ENCODE measurements at regions not wholly inside any gene's neighbourhood (a gene's known extent, or its start where the extent isn't known, plus 50 kb on each side); places are given as distances from the start of the nearest gene placed in this dataset.

GRCh38 chrX:124887572-124887971, 432.1 kb upstream of the TEX13C start (continued):
- TF ChIP-seq TFAP4 (CRISPR knock-in tag; IDR thresholded peaks at IDR 0.05; ENCODE audit: borderline replicate concordance) (no peak), HNRNPH1 (optimal IDR thresholded peaks at IDR 0.05; ENCODE audit: low read depth, low read length) (no peak), NCOA2 (IDR thresholded peaks at IDR 0.05; ENCODE audit: partially characterized antibody in 2 of 2) (no peak), POLR2B (IDR thresholded peaks at IDR 0.05; ENCODE audit: low read depth, partially characterized antibody) (no peak), ZMIZ1 (IDR thresholded peaks at IDR 0.05; ENCODE audit: low read depth in 2 of 2, low read length in 2 of 2) (no peak), SUPT5H (IDR thresholded peaks at IDR 0.05) (no peak)

- no peak overlapping the region for H3K4me3 ChIP-seq
- ChIA-PET POLR2A (no interaction called here), CTCF (ENCODE audit: low intra/inter-chr PET ratio) (no interaction called here)
- H3K9me1 ChIP-seq (ENCODE audit: control insufficient read depth, insufficient read depth, low read length), result no peaks in the 10 kb centered on the region
- H3K9ac ChIP-seq (ENCODE audit: insufficient read depth in 1 of 2, low read depth in 2 of 2, low read length in 2 of 2), result no peak overlapping the region
- no peaks in the 10 kb centered on the region for H3K9me3 ChIP-seq (replicated peaks; ENCODE audit: control insufficient read depth, insufficient read depth, low read depth, low read length)
- no peak for DNase-seq (ENCODE audit: extremely low read depth in 1 of 4, low spot score in 3 of 4)
- no peak overlapping the region for H2AFZ ChIP-seq (ENCODE audit: low read depth, low read length)
- BruUV-seq (replicated peaks), result no TSS peak
- H4K20me1 ChIP-seq (replicated peaks; ENCODE audit: control insufficient read depth, insufficient read depth, low read length), result no peaks in the 10 kb centered on the region
- 44% methylated on average over 4 of the region's 4 CpGs for WGBS (ENCODE audit: insufficient coverage, low coverage, missing lambda C conversion rate)
- H3K79me2 ChIP-seq (ENCODE audit: control insufficient read depth, insufficient read depth, low read length), result no peaks in the 10 kb centered on the region
- intact Hi-C loops (cut with micrococcal nuclease) (no loop called here), in situ Hi-C loops (cut with MboI) (no loop called here)
- FAIRE-seq, result no peak
- no peak for TF ChIP-seq JUND (IDR thresholded peaks at IDR 0.05; ENCODE audit: borderline replicate concordance, low read depth, low read length)
- no peak for TF ChIP-seq JUND (tag; IDR thresholded peaks at IDR 0.05; ENCODE audit: borderline replicate concordance, low read depth, low read length)
- no peak for TF ChIP-seq MECOM (CRISPR knock-in tag; IDR thresholded peaks at IDR 0.05)
- H3K4me1 ChIP-seq (replicated peaks in 1 of 2; ENCODE audit: control insufficient read depth in 2 of 2, insufficient read depth in 2 of 2, low read length in 2 of 2), result no peaks in the 10 kb centered on the region
- no peaks in the 10 kb centered on the region for H3K27me3 ChIP-seq (ENCODE audit: control insufficient read depth in 2 of 2, insufficient read depth in 2 of 2, low read length in 2 of 2)
- no peak overlapping the region for H3K27ac ChIP-seq (ENCODE audit: extremely low read depth, low read depth, low read length)
- no peak overlapping the region for H3K4me2 ChIP-seq (ENCODE audit: insufficient read depth, low read length)
- no peaks in the 10 kb centered on the region; the same call in 2 of the 3 replicates for H3K36me3 ChIP-seq (ENCODE audit: control insufficient read depth, insufficient read depth, low read length)
- ATAC-seq, result no peak
These were observed 423.7 kb upstream of the TEX13C start for GRCh38 chrX:124895947-124896346.

Data from K562 (cell line).